Nephron progenitor cell (in vitro differentiated cells): ENCODE measurements at regions not wholly inside any gene's neighbourhood (a gene's known extent, or its start where the extent isn't known, plus 50 kb on each side); places are given as distances from the start of the nearest gene placed in this dataset.
"Not testable (repeated sequence)": the region's sequence is repeated elsewhere in the genome, so short reads cannot be mapped to it uniquely, and the experiment has no call there.

Experiments used
- DNase-seq: peaks from one replicate; pipeline ENCODE4 v3.0.0; 2021
- H3K27ac Mint-ChIP-seq: 2 replicates; pipeline ENCODE4 v1.8.0; 2021; ENCODE audit warnings: mild to moderate bottlenecking, moderate library complexity, mixed read lengths
- H3K27me3 Mint-ChIP-seq: 2 replicates; pipeline ENCODE4 v1.8.0; 2021; ENCODE audit warnings: mild to moderate bottlenecking, low read depth, mixed read lengths; ENCODE audit not compliant: poor library complexity
- H3K36me3 Mint-ChIP-seq: 2 replicates; pipeline ENCODE4 v1.8.0; 2021; ENCODE audit warnings: low read depth, mixed read lengths
- H3K4me1 Mint-ChIP-seq: 2 replicates; pipeline ENCODE4 v1.8.0; 2021; ENCODE audit warnings: mixed read lengths
- H3K4me3 Mint-ChIP-seq: 2 replicates; pipeline ENCODE4 v1.8.0; 2021; ENCODE audit warnings: mild to moderate bottlenecking, moderate library complexity, mixed read lengths
- H3K9me3 Mint-ChIP-seq: 2 replicates; pipeline ENCODE4 v1.8.0; 2021; ENCODE audit warnings: mild to moderate bottlenecking, moderate library complexity, mixed read lengths
- CTCF ChIP-seq: fragments of 200-600 bp; sonication (generic); IDR thresholded peaks from 2 replicates; pipeline ENCODE4 v1.5.0; 2021; ENCODE audit warnings: antibody characterized with exemption

DNA sequence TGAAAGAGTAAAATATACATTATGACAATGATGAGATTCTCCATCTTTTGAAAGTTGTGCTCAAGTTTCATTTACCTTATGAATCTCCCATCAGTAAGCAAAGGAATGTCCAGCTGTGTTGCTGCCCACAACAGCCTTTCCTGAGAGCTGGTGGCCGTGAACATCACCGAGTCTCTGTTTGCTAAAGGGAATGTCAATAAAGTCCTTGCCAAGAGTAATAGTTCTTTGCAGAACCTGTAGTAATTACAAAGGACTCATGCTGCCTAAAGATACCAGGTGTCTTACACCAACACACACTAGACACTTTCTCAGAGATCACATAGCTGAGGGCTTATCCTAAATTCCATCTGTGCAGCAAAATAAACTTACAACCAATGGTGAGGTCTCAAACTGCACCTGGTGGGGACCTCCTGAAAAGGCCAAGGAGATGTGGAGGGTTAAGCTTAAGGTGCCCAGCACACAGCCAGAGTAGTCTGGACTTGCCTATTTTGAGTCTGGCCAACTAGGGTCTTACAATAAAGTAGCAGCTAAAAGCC is 111.1 kb upstream of the DAPK1 start:
- Mint-ChIP-seq H3K4me3 (no peak overlapping the region), H3K4me1 (peaks cover 14% of the 10 kb centered on the region), H3K27ac (no peak overlapping the region), H3K36me3 (no peaks in the 10 kb centered on the region), H3K27me3 (no peaks in the 10 kb centered on the region), H3K9me3 (no peaks in the 10 kb centered on the region)
- DNase-seq = no peak
- TF ChIP-seq CTCF = no peak

- Mint-ChIP-seq H3K4me1 (peaks cover 14% of the 10 kb centered on the region), H3K9me3 (no peaks in the 10 kb centered on the region), H3K36me3 (no peaks in the 10 kb centered on the region), H3K27ac (no peak overlapping the region), H3K4me3 (no peak overlapping the region), H3K27me3 (peaks cover 3% of the 10 kb centered on the region)
- DNase-seq = no peak
- TF ChIP-seq CTCF = no peak
Observed at GRCh38 chr9:87387351-87388011, 110.2 kb upstream of the DAPK1 start.

- not testable (repeated sequence) for H3K27me3 Mint-ChIP-seq, H3K36me3 Mint-ChIP-seq, DNase-seq, H3K27ac Mint-ChIP-seq, H3K9me3 Mint-ChIP-seq, H3K4me3 Mint-ChIP-seq
- peaks cover 13% of the 10 kb centered on the region for H3K4me1 Mint-ChIP-seq
Observed at GRCh38 chr9:87388708-87389107, 109.0 kb upstream of the DAPK1 start.

DNA sequence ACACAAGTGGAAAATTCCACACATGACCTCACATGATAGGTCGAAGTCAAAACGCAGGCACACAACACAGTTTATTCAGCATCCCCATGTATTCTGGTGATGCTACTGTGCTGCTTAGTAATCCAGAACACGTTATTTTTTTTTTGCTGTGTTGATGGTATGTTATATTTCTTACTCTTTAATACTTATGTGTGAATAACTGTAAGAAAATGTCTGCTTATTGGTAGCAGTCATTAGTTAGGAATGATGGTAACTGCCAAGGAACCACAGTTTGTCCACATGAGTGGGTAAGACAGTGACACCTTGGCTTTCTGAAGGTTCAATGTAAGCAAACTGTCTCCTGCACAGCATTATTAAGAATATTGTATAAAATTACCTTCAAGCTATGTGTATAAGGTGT is 107.7 kb upstream of the DAPK1 start:
- Mint-ChIP-seq H3K27me3 (peaks cover 3% of the 10 kb centered on the region), H3K36me3 (no peaks in the 10 kb centered on the region), H3K4me1 (peaks cover under 1% of the 10 kb centered on the region), H3K4me3 (no peak overlapping the region), H3K27ac (no peak overlapping the region), H3K9me3 (no peaks in the 10 kb centered on the region)
- DNase-seq = no peak
- TF ChIP-seq CTCF = no peak

GRCh38 chr9:87390361-87390760 is 107.3 kb upstream of the DAPK1 start:
- Mint-ChIP-seq H3K4me1 (peaks cover 5% of the 10 kb centered on the region), H3K4me3 (no peak overlapping the region), H3K27me3 (peaks cover 3% of the 10 kb centered on the region), H3K36me3 (no peaks in the 10 kb centered on the region), H3K9me3 (no peaks in the 10 kb centered on the region), H3K27ac (no peak overlapping the region)
- no peak for TF ChIP-seq CTCF
- DNase-seq = no peak

DNA sequence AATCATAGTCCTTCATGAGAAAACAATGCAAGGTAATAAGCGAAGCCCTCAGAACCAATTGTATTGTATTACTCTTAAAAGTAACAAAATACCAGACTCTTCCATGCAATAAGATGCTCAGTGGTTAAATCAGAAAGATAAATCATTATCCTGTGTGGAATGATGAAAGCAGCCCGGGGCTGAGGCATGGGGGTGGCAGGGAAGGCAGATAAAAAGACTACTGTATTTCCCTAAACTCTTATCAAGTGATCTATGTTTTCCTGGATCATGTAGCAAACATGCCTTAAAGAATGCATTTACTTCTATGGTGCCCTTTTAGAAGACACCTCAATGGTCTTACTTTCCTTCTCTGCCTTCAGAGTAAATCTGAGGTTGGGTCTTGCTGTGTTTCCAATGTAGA is 105.6 kb upstream of the DAPK1 start:
- no peak for TF ChIP-seq CTCF
- Mint-ChIP-seq H3K27ac (no peak overlapping the region), H3K9me3 (no peaks in the 10 kb centered on the region), H3K4me3 (no peak overlapping the region), H3K36me3 (no peaks in the 10 kb centered on the region), H3K4me1 (peaks cover 16% of the 10 kb centered on the region), H3K27me3 (peaks cover 3% of the 10 kb centered on the region)
- no peak for DNase-seq
